Neural progenitor cell (in vitro differentiated cells): ENCODE measurements at regions not wholly inside any gene's neighbourhood (a gene's known extent, or its start where the extent isn't known, plus 50 kb on each side); places are given as distances from the start of the nearest gene placed in this dataset.

ENCODE experiments used
- DNase-seq: peaks from one replicate; pipeline ENCODE4 v3.0.0-alpha.2; 2016; ENCODE audit warnings: low spot score
- H2AFZ ChIP-seq: fragments of 200-600 bp; sonication (generic); replicated peaks from 2 replicates; pipeline ENCODE4 v1.6.1; 2016; ENCODE audit warnings: antibody characterized with exemption
- H3F3A ChIP-seq: fragments of 200-600 bp; sonication (generic); 2 replicates; pipeline ENCODE4 v1.6.1; 2016; ENCODE audit warnings: antibody characterized with exemption, low read depth
- H3K27ac ChIP-seq: fragments of 200-600 bp; sonication (generic); 2 replicates; pipeline ENCODE4 v1.5.1; 2016; ENCODE audit warnings: mild to moderate bottlenecking
- H3K27me3 ChIP-seq: fragments of 200-600 bp; sonication (generic); 2 replicates; pipeline ENCODE4 v1.6.1; 2016; ENCODE audit warnings: mild to moderate bottlenecking, moderate library complexity
- H3K36me3 ChIP-seq: fragments of 200-600 bp; sonication (generic); 2 replicates; pipeline ENCODE4 v1.5.1; 2016
- H3K4me1 ChIP-seq: fragments of 200-600 bp; sonication (generic); 2 replicates; pipeline ENCODE4 v1.6.1; 2016; ENCODE audit warnings: mixed run types
- H3K4me2 ChIP-seq: fragments of 200-600 bp; sonication (generic); 2 replicates; pipeline ENCODE4 v1.6.1; 2016
- H3K4me3 ChIP-seq: fragments of 200-600 bp; sonication (generic); 2 replicates; pipeline ENCODE4 v1.5.1; 2016
- H3K79me2 ChIP-seq: fragments of 200-600 bp; sonication (generic); 2 replicates; pipeline ENCODE4 v1.6.1; 2016; ENCODE audit warnings: low read depth
- H3K9ac ChIP-seq: fragments of 200-600 bp; sonication (generic); 2 replicates; pipeline ENCODE4 v1.6.1; 2016
- H3K9me3 ChIP-seq: fragments of 200-600 bp; sonication (generic); 2 replicates; pipeline ENCODE4 v1.5.1; 2016; ENCODE audit warnings: low read depth
- H4K20me1 ChIP-seq: fragments of 200-600 bp; sonication (generic); 2 replicates; pipeline ENCODE4 v1.6.1; 2016; ENCODE audit warnings: low read depth
- H3K27ac Mint-ChIP-seq: 3 replicates; pipeline ENCODE4 v1.8.0; 2021; ENCODE audit warnings: mixed read lengths
- H3K27me3 Mint-ChIP-seq: 2 replicates; pipeline ENCODE4 v1.8.0; 2022; ENCODE audit warnings: low read depth, mild to moderate bottlenecking, inconsistent platforms, moderate library complexity, mixed read lengths; ENCODE audit not compliant: insufficient read depth
- H3K36me3 Mint-ChIP-seq: 3 replicates; pipeline ENCODE4 v1.8.0; 2021; ENCODE audit warnings: mixed read lengths
- H3K4me1 Mint-ChIP-seq: 3 replicates; pipeline ENCODE4 v1.8.0; 2021; ENCODE audit warnings: mixed read lengths
- H3K4me3 Mint-ChIP-seq: 3 replicates; pipeline ENCODE4 v1.8.0; 2021; ENCODE audit warnings: mild to moderate bottlenecking, moderate library complexity, mixed read lengths
- H3K9me3 Mint-ChIP-seq: 3 replicates; pipeline ENCODE4 v1.8.0; 2020; ENCODE audit warnings: mixed read lengths
- CTCF ChIP-seq: fragments of 200-600 bp; sonication (generic); IDR thresholded peaks from 2 replicates; pipeline ENCODE4 v1.5.1; 2017; ENCODE audit warnings: antibody characterized with exemption, mild to moderate bottlenecking
- EZH2 ChIP-seq: fragments of 200-600 bp; sonication (generic); IDR thresholded peaks from 2 replicates; pipeline ENCODE4 v1.6.1; 2017; ENCODE audit warnings: antibody characterized with exemption, mild to moderate bottlenecking, moderate library complexity
- EZH2phosphoT487 ChIP-seq: fragments of 200-600 bp; sonication (generic); IDR thresholded peaks from 2 replicates; pipeline ENCODE4 v1.6.1; 2017; ENCODE audit warnings: antibody characterized with exemption

- no peak for DNase-seq
- H2AFZ ChIP-seq: no peak overlapping the region
- H3K4me3 Mint-ChIP-seq: no peak overlapping the region
- no peaks in the 10 kb centered on the region for H3F3A ChIP-seq
- no peaks in the 10 kb centered on the region for H3K9me3 ChIP-seq
- no peaks in the 10 kb centered on the region for H3K36me3 ChIP-seq
- H3K9ac ChIP-seq: no peak overlapping the region
- H3K9me3 Mint-ChIP-seq: no peaks in the 10 kb centered on the region
- no peak overlapping the region for H3K4me2 ChIP-seq
- TF ChIP-seq EZH2phosphoT487: no peak
- TF ChIP-seq CTCF: no peak
- no peak for TF ChIP-seq EZH2
- peaks cover 5% of the 10 kb centered on the region for H3K27me3 Mint-ChIP-seq
- H3K4me1 Mint-ChIP-seq: peaks cover 12% of the 10 kb centered on the region
- no peak overlapping the region for H3K27ac ChIP-seq
- H3K4me1 ChIP-seq: no peaks in the 10 kb centered on the region
- no peaks in the 10 kb centered on the region for H4K20me1 ChIP-seq
- no peaks in the 10 kb centered on the region for H3K36me3 Mint-ChIP-seq
- H3K27ac Mint-ChIP-seq: no peak overlapping the region
- no peaks in the 10 kb centered on the region for H3K79me2 ChIP-seq
- no peaks in the 10 kb centered on the region for H3K27me3 ChIP-seq
- H3K4me3 ChIP-seq: no peak overlapping the region
These were observed 134.1 kb upstream of the FAM20C start for GRCh38 chr7:58316-58715.

- peaks cover 5% of the 10 kb centered on the region for H3K27me3 Mint-ChIP-seq
- peak overlapping the region; percentile 29 for H3K27ac Mint-ChIP-seq
- H3K9me3 Mint-ChIP-seq: no peaks in the 10 kb centered on the region
- no peak for DNase-seq
- Histone ChIP-seq H3K4me1 (no peaks in the 10 kb centered on the region), H3K27ac (no peak overlapping the region), H3F3A (no peaks in the 10 kb centered on the region), H3K9ac (no peak overlapping the region), H3K36me3 (no peaks in the 10 kb centered on the region), H3K4me2 (no peak overlapping the region), H2AFZ (no peak overlapping the region), H3K4me3 (no peak overlapping the region), H3K27me3 (no peaks in the 10 kb centered on the region), H4K20me1 (no peaks in the 10 kb centered on the region), H3K9me3 (no peaks in the 10 kb centered on the region), H3K79me2 (no peaks in the 10 kb centered on the region)
- H3K36me3 Mint-ChIP-seq: no peaks in the 10 kb centered on the region
- no peak for TF ChIP-seq EZH2
- TF ChIP-seq CTCF: no peak
- TF ChIP-seq EZH2phosphoT487: no peak
- H3K4me3 Mint-ChIP-seq: no peak overlapping the region
- H3K4me1 Mint-ChIP-seq: peaks cover 20% of the 10 kb centered on the region
These were observed 133.0 kb upstream of the FAM20C start for GRCh38 chr7:59079-60016.

- Histone ChIP-seq H3K27me3 (no peaks in the 10 kb centered on the region), H3K4me3 (no peak overlapping the region), H2AFZ (no peak overlapping the region), H3K79me2 (no peaks in the 10 kb centered on the region), H3K4me2 (no peak overlapping the region), H3K9me3 (no peaks in the 10 kb centered on the region), H3K4me1 (no peaks in the 10 kb centered on the region), H3K36me3 (no peaks in the 10 kb centered on the region), H4K20me1 (no peaks in the 10 kb centered on the region), H3K9ac (no peak overlapping the region), H3F3A (no peaks in the 10 kb centered on the region), H3K27ac (no peak overlapping the region)
- TF ChIP-seq EZH2: no peak
- TF ChIP-seq CTCF: no peak
- TF ChIP-seq EZH2phosphoT487: no peak
- peaks cover 5% of the 10 kb centered on the region for H3K27me3 Mint-ChIP-seq
- no peak overlapping the region for H3K4me3 Mint-ChIP-seq
- H3K27ac Mint-ChIP-seq: no peak overlapping the region
- no peak for DNase-seq
- no peaks in the 10 kb centered on the region for H3K36me3 Mint-ChIP-seq
- H3K9me3 Mint-ChIP-seq: no peaks in the 10 kb centered on the region
- H3K4me1 Mint-ChIP-seq: peaks cover 25% of the 10 kb centered on the region
These were observed 132.2 kb upstream of the FAM20C start for GRCh38 chr7:60017-60675.
